Fibroblast of lung (primary cell): ENCODE measurements at regions not wholly inside any gene's neighbourhood (a gene's known extent, or its start where the extent isn't known, plus 50 kb on each side); places are given as distances from the start of the nearest gene placed in this dataset.

Source experiments
- EZH2 ChIP-seq: IDR thresholded peaks from 2 replicates; pipeline ENCODE4 v1.5.1; 2012; ENCODE audit warnings: low read length, control low read depth, mild to moderate bottlenecking; ENCODE audit errors: missing control alignments
- TF ChIP-seq, protein P1 (sequence below), 2 donors: IDR thresholded peaks in 1 of 2; conservative IDR thresholded peaks in 1 of 2; 1 replicate in 1 of 2; 2 replicates in 1 of 2; pipeline ENCODE4 v1.5.1; 2011 to 2012; ENCODE audit warnings: low read length in 2 of 2, control low read depth in 1 of 2, inconsistent platforms in 1 of 2, low read depth in 1 of 2, mild to moderate bottlenecking in 1 of 2

DNA sequence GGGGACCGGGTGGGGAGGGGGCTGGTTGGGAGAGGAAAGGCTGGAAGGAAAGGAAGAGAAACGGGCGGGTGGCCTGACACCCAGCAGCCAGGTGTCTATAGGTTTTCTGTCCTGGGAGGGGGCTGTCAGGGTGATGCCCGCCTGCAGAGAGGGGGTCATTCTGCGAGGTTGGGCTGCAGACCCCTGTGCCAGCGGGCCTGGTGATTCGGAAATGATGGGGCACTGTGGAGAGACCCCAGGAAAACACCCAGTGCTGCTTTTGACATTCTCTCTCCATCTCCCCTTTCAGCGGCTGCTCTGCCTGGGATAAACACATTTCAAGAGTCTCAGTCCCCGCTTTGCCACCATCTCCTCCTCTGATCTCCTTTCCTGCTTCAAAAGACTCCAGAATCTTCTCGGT lies 168.5 kb upstream of the RTL1 start:
- TF ChIP-seq, protein P1, sequence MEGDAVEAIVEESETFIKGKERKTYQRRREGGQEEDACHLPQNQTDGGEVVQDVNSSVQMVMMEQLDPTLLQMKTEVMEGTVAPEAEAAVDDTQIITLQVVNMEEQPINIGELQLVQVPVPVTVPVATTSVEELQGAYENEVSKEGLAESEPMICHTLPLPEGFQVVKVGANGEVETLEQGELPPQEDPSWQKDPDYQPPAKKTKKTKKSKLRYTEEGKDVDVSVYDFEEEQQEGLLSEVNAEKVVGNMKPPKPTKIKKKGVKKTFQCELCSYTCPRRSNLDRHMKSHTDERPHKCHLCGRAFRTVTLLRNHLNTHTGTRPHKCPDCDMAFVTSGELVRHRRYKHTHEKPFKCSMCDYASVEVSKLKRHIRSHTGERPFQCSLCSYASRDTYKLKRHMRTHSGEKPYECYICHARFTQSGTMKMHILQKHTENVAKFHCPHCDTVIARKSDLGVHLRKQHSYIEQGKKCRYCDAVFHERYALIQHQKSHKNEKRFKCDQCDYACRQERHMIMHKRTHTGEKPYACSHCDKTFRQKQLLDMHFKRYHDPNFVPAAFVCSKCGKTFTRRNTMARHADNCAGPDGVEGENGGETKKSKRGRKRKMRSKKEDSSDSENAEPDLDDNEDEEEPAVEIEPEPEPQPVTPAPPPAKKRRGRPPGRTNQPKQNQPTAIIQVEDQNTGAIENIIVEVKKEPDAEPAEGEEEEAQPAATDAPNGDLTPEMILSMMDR (conservative IDR thresholded peaks at IDR 0.05 in 1 of 2, IDR thresholded peaks at IDR 0.05 in 1 of 2; ENCODE audit: low read depth in 1 of 2, low read length in 2 of 2) = no peak
- no peak for TF ChIP-seq EZH2
